GM23338 (cell line): ENCODE measurements at regions not wholly inside any gene's neighbourhood (a gene's known extent, or its start where the extent isn't known, plus 50 kb on each side); places are given as distances from the start of the nearest gene placed in this dataset.

Experiments used
- ATAC-seq: fragments of 200-7000 bp; cut with Tn5 transposase; 3 replicates; pipeline ENCODE4 v1.9.1; 2020
- DNase-seq: peaks from one replicate; pipeline ENCODE4 v3.0.0-alpha.2; 2015; ENCODE audit warnings: low spot score
- H2AFZ ChIP-seq: fragments of 200-600 bp; sonication (generic); 2 replicates; pipeline ENCODE4 v1.8.0; 2016; ENCODE audit warnings: antibody characterized with exemption, mild to moderate bottlenecking, moderate library complexity
- H3F3A ChIP-seq: fragments of 200-600 bp; sonication (generic); replicated peaks from 2 replicates; pipeline ENCODE4 v1.8.0; 2017; ENCODE audit warnings: antibody characterized with exemption, mixed run types, low read depth
- H3K27ac ChIP-seq: fragments of 200-600 bp; sonication (generic); 2 replicates; pipeline ENCODE4 v1.6.1; 2016; ENCODE audit warnings: low read depth
- H3K27me3 ChIP-seq: fragments of 200-600 bp; sonication (generic); 2 replicates; pipeline ENCODE4 v1.8.0; 2016; ENCODE audit warnings: mild to moderate bottlenecking, mixed run types, moderate library complexity; ENCODE audit not compliant: insufficient read depth
- H3K36me3 ChIP-seq: fragments of 200-600 bp; sonication (generic); 2 replicates; pipeline ENCODE4 v1.8.0; 2016; ENCODE audit warnings: mild to moderate bottlenecking; ENCODE audit not compliant: insufficient read depth
- H3K4me1 ChIP-seq: fragments of 200-600 bp; sonication (generic); 2 replicates; pipeline ENCODE4 v1.8.0; 2016; ENCODE audit warnings: mild to moderate bottlenecking, moderate library complexity; ENCODE audit not compliant: insufficient read depth
- H3K4me2 ChIP-seq: fragments of 200-600 bp; sonication (generic); 2 replicates; pipeline ENCODE4 v1.7.1; 2017; ENCODE audit warnings: mixed run types
- H3K4me3 ChIP-seq: fragments of 200-600 bp; sonication (generic); 2 replicates; pipeline ENCODE4 v1.6.1; 2016; ENCODE audit warnings: mixed run types
- H3K79me2 ChIP-seq: fragments of 200-600 bp; sonication (generic); replicated peaks from 2 replicates; pipeline ENCODE4 v1.8.0; 2017; ENCODE audit warnings: mild to moderate bottlenecking; ENCODE audit not compliant: insufficient read depth
- H3K9me2 ChIP-seq: fragments of 200-600 bp; sonication (generic); 2 replicates; pipeline ENCODE4 v1.8.0; 2017; ENCODE audit not compliant: insufficient read depth
- H4K20me1 ChIP-seq: fragments of 200-600 bp; sonication (generic); replicated peaks from 2 replicates; pipeline ENCODE4 v1.8.0; 2017; ENCODE audit warnings: mild to moderate bottlenecking; ENCODE audit not compliant: insufficient read depth
- H3K27ac Mint-ChIP-seq: 2 replicates; pipeline ENCODE4 v1.8.0; 2020; ENCODE audit warnings: inconsistent platforms, mild to moderate bottlenecking, moderate library complexity, mixed read lengths
- H3K27me3 Mint-ChIP-seq: 3 replicates; pipeline ENCODE4 v1.8.0; 2022; ENCODE audit warnings: low read depth, mild to moderate bottlenecking, moderate library complexity, mixed read lengths, inconsistent platforms; ENCODE audit not compliant: insufficient read depth, poor library complexity
- H3K36me3 Mint-ChIP-seq: 3 replicates; pipeline ENCODE4 v1.8.0; 2021; ENCODE audit warnings: low read depth, mild to moderate bottlenecking, inconsistent platforms, moderate library complexity, mixed read lengths
- H3K4me1 Mint-ChIP-seq: 3 replicates; pipeline ENCODE4 v1.8.0; 2020; ENCODE audit warnings: mild to moderate bottlenecking, inconsistent platforms, mixed read lengths
- H3K4me3 Mint-ChIP-seq: 3 replicates; pipeline ENCODE4 v1.8.0; 2021; ENCODE audit warnings: moderate library complexity, mild to moderate bottlenecking, inconsistent platforms, mixed read lengths
- H3K9me3 Mint-ChIP-seq: 3 replicates; pipeline ENCODE4 v1.8.0; 2020; ENCODE audit warnings: moderate library complexity, mild to moderate bottlenecking, inconsistent platforms, mixed read lengths
- CREB1 ChIP-seq: fragments of 250-450 bp; sonication (Bioruptor Pico); IDR thresholded peaks from 2 replicates; pipeline ENCODE4 v1.5.0; 2020; ENCODE audit warnings: low read depth, mild to moderate bottlenecking, moderate library complexity
- EZH2 ChIP-seq: fragments of 200-600 bp; sonication (generic); IDR thresholded peaks from one replicate; pipeline ENCODE4 v1.8.0; 2017; ENCODE audit warnings: antibody characterized with exemption, mild to moderate bottlenecking, low read depth; ENCODE audit not compliant: unreplicated experiment
- EZH2phosphoT487 ChIP-seq: fragments of 200-600 bp; sonication (generic); IDR thresholded peaks from one replicate; pipeline ENCODE4 v1.8.1; 2018; ENCODE audit warnings: antibody characterized with exemption; ENCODE audit not compliant: unreplicated experiment
- JUNB ChIP-seq: IDR thresholded peaks from one replicate; pipeline ENCODE4 v1.6.1; 2016; ENCODE audit warnings: antibody characterized with exemption; ENCODE audit not compliant: unreplicated experiment
- NANOG ChIP-seq: IDR thresholded peaks from 2 replicates; pipeline ENCODE4 v1.6.1; 2016; ENCODE audit warnings: antibody characterized with exemption, borderline replicate concordance
- POLR2AphosphoS5 ChIP-seq: IDR thresholded peaks from 2 replicates; pipeline ENCODE4 v1.6.1; 2016; ENCODE audit warnings: antibody characterized with exemption, low read depth
- REST ChIP-seq: IDR thresholded peaks from one replicate; pipeline ENCODE4 v1.6.1; 2018; ENCODE audit warnings: antibody characterized with exemption; ENCODE audit not compliant: unreplicated experiment
- STAT1 ChIP-seq: IDR thresholded peaks from one replicate; pipeline ENCODE4 v1.6.1; 2016; ENCODE audit warnings: antibody characterized with exemption; ENCODE audit not compliant: unreplicated experiment
- ZNF331 ChIP-seq: fragments of 250-450 bp; sonication (Bioruptor Pico); IDR thresholded peaks from 2 replicates; pipeline ENCODE4 v1.5.0; 2020; ENCODE audit warnings: low read depth, mild to moderate bottlenecking, moderate library complexity
- ZNF462 ChIP-seq: fragments of 250-450 bp; sonication (Bioruptor Pico); IDR thresholded peaks from 2 replicates; pipeline ENCODE4 v1.5.0; 2020; ENCODE audit warnings: mild to moderate bottlenecking, moderate library complexity

DNA sequence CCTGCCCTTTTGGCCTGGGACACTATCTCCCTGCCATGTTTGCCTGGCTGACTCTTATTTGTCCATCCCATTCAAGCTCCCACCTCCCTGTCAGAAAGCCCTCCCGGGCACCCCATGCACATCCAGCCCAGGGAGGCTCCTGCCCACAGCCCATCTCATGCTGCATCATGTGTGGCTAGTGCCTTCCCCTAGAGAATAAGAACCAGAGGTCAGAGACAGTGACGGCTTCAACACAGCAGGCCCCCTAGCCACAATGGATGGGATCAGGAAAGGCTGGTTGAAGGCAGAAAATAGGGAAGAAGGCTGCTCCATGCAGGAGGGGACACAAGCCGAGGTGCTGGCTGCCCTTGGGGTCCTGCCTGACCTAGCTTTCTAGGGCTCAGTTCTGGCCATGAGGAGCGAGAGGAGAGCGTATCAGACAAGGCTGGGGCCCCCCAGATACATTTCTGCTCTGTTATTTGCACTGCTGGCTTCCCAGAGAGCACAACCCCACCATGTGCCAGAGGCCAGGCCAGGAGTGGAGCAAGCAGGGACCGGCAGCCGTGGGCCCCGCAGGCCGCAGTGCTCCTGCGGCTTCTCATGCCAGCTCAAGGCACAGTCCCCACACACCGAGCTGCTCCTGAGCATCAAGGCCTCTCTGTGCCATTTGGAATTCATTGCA lies 161.1 kb upstream of the ZMIZ1 start:
- Histone ChIP-seq H3K4me1 (no peaks in the 10 kb centered on the region), H3K27ac (no peak overlapping the region), H3K36me3 (no peaks in the 10 kb centered on the region), H3K79me2 (no peaks in the 10 kb centered on the region), H3K4me3 (no peak overlapping the region), H3F3A (no peaks in the 10 kb centered on the region), H4K20me1 (no peaks in the 10 kb centered on the region), H3K27me3 (no peaks in the 10 kb centered on the region), H3K9me2 (no peaks in the 10 kb centered on the region), H2AFZ (no peak overlapping the region), H3K4me2 (no peak overlapping the region)
- Mint-ChIP-seq H3K4me3 (no peak overlapping the region), H3K27me3 (peaks cover 22% of the 10 kb centered on the region), H3K4me1 (peaks cover 13% of the 10 kb centered on the region), H3K9me3 (no peaks in the 10 kb centered on the region; the same call in 2 of the 3 replicates), H3K27ac (peak overlapping the region; percentile 9; the same call in 1 of the 2 replicates), H3K36me3 (no peaks in the 10 kb centered on the region)
- no peak for TF ChIP-seq REST
- TF ChIP-seq POLR2AphosphoS5, result no peak
- TF ChIP-seq NANOG, result no peak
- TF ChIP-seq EZH2, result no peak
- TF ChIP-seq CREB1 (CRISPR knock-in tag), result no peak
- TF ChIP-seq ZNF462 (CRISPR knock-in tag), result no peak
- TF ChIP-seq JUNB, result no peak
- TF ChIP-seq EZH2phosphoT487, result no peak
- no peak for TF ChIP-seq ZNF331 (CRISPR knock-in tag)
- TF ChIP-seq STAT1, result no peak
- ATAC-seq, result peak; percentile 43
- DNase-seq, result no peak
